Effector memory CD4-positive, alpha-beta T cell (primary cell): ENCODE measurements at regions not wholly inside any gene's neighbourhood (a gene's known extent, or its start where the extent isn't known, plus 50 kb on each side); places are given as distances from the start of the nearest gene placed in this dataset.
A peak's percentile ranks its signal among the peaks of the same experiment; 100 is the strongest.
"Not testable (repeated sequence)": the region's sequence is repeated elsewhere in the genome, so short reads cannot be mapped to it uniquely, and the experiment has no call there.

Experiments
- DNase-seq, 3 donors: peaks; one replicate each; pipeline ENCODE4 v3.0.0-alpha.2; 2020
- H3K27ac ChIP-seq: 2 replicates; pipeline ENCODE4 v1.7.0; 2013; ENCODE audit warnings: mild to moderate bottlenecking, low read length, moderate library complexity; ENCODE audit not compliant: insufficient read depth, poor library complexity, severe bottlenecking
- H3K27me3 ChIP-seq: replicated peaks from 2 replicates; pipeline ENCODE4 v1.7.0; 2013; ENCODE audit warnings: mild to moderate bottlenecking, low read length; ENCODE audit not compliant: insufficient read depth, control insufficient read depth, poor library complexity, severe bottlenecking
- H3K36me3 ChIP-seq: 2 replicates; pipeline ENCODE4 v1.7.0; 2013; ENCODE audit warnings: mild to moderate bottlenecking, low read length, moderate library complexity; ENCODE audit not compliant: control insufficient read depth, insufficient read depth
- H3K4me1 ChIP-seq: 2 replicates; pipeline ENCODE4 v1.7.0; 2013; ENCODE audit warnings: low read length, mild to moderate bottlenecking; ENCODE audit not compliant: control insufficient read depth, insufficient read depth, poor library complexity, severe bottlenecking
- H3K4me3 ChIP-seq: 2 replicates; pipeline ENCODE4 v1.7.0; 2013; ENCODE audit warnings: low read length, low read depth, mild to moderate bottlenecking; ENCODE audit not compliant: insufficient read depth, poor library complexity, severe bottlenecking
- H3K9me3 ChIP-seq: 2 replicates; pipeline ENCODE4 v1.7.0; 2013; ENCODE audit warnings: mild to moderate bottlenecking, low read length, moderate library complexity; ENCODE audit not compliant: control insufficient read depth

DNA sequence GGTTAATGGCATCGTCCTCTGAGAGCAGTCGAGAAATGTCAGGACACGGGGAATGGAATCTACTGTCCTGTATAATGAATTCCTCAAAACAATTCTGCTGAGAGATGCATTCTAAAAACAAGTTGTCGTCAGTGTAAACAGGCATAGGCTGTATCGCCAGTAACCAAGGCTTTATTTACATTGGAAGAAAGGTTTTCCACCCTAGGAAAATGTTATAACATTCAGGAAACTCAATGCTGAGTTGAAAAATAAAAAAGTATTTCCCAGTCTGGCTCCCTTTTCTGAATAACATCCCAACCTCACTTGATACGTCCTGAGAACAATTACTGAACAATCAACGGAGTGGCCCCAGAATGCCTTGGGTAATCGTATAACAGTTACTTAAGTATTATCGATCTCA, 79.6 kb upstream of the UCN3 start:
- Histone ChIP-seq H3K27ac (no peak overlapping the region), H3K9me3 (no peaks in the 10 kb centered on the region)

DNA sequence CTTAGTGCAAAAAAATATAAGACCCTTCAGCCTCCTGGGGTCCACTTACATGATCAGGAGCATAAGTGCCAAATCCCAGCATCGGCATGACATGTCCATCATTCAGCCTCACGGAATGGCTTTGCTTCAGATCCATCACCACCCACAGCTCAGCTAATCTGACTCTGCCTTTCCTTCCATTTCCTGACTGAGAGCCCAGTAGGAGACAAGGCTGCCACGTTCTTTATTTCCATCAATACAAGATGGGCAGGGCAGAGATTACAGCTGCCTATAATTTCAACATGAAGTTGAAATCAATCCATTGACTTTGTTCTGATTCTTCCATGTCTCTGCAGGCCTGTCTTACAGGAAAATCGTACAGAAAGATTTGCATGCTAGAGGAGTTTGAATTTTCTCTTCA, 76.4 kb upstream of the UCN3 start:
- peaks cover 39% of the 10 kb centered on the region for H3K4me1 ChIP-seq
- H3K27ac ChIP-seq: no peak overlapping the region

More for the DNA sequence above, 79.6 kb upstream of the UCN3 start:
- H3K4me1 ChIP-seq: peaks cover 17% of the 10 kb centered on the region
- peaks cover 5% of the 10 kb centered on the region for H3K36me3 ChIP-seq
- no peaks in the 10 kb centered on the region for H3K27me3 ChIP-seq
- H3K4me3 ChIP-seq: no peak overlapping the region
- DNase-seq: no peak

DNA sequence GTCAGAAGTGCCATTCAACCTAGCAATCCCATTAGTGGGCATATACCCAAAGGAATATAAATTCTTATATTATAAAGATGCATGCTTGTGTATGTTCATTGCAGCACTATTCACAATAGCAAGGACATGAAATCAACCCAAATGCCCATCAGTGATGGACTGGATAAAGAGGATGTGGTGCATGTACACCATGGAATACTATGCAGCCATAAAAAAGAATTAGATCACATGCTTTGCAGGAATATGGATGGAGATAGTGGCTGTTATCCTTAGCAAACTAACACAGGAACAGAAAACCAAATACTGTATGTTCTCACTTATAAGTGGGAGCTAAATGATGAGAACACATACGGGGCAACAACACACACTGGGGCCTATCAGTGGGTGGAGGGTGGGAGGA, 75.5 kb upstream of the UCN3 start:
- not testable (repeated sequence) for H3K4me3 ChIP-seq, H3K9me3 ChIP-seq, H3K27me3 ChIP-seq, H3K36me3 ChIP-seq, DNase-seq, H3K27ac ChIP-seq
- peaks cover 30% of the 10 kb centered on the region for H3K4me1 ChIP-seq

More for the DNA sequence above, 76.4 kb upstream of the UCN3 start:
- Histone ChIP-seq H3K9me3 (no peaks in the 10 kb centered on the region), H3K27me3 (no peaks in the 10 kb centered on the region), H3K36me3 (no peaks in the 10 kb centered on the region), H3K4me3 (no peak overlapping the region)
- DNase-seq: no peak

DNA sequence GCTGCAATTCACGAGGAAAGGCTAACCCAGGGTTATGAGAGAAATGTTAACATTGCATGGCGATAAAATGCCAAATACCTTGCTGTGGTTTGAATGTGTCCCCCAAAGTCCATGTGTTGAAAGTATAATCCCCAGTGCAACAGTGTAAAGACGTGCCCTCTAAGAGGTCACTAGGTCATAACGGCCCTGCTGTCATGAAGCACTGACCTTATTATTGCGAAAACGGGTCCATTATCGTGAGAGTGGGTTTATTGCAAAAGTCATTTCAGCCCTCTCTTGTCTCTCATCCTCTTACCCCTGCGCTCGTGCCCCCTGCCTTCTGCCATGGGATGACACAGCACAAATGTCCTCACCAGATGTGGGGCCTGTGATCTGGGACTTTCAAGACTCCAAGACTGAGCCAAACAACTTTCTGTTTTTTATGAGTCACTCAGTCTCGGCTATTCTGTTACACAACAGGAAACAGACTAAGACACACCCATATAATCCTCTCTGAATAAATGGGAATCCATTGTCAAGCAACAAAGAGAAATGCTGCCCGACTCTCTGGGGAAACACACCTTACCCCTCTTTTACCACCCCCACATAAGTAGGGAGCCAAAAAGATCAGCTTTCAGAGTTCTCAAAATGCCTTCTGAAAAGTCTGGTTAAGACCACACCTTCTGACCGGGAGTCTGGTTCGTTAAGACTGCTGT, 73.1 kb upstream of the UCN3 start:
- peaks cover 46% of the 10 kb centered on the region for H3K4me1 ChIP-seq
- no peaks in the 10 kb centered on the region for H3K9me3 ChIP-seq
- H3K4me3 ChIP-seq: peak overlapping the region; percentile 42
- H3K36me3 ChIP-seq: no peaks in the 10 kb centered on the region
- peak overlapping the region; percentile 94 for H3K27ac ChIP-seq
- no peaks in the 10 kb centered on the region for H3K27me3 ChIP-seq
- peak; percentile 49 to 66 (median 61) for DNase-seq

DNA sequence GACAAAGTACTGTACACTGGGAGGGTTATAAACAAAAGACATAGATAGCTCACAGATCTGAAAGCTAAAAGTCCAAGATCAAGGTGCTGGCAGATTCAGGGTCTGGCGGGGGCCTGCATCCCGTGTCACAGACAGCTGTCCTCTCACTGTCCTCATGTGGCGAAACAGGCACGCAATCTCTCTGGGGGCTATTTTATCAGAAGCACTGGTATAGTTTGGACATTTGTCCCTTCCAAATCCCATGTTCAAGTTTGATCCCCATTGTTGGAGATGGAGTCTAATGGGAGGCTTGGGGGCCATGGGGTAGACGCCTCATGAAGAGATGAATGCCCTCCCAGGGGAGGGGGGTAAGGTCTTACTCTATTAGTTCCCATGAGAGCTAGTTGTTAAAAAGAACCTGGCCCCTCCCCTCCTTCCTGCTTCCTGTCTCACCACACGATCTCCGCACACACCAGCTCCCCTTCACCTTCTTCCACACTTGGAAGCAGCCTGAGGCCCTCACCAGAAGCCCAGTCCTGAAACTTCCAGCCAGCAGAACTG, 72.5 kb upstream of the UCN3 start:
- Histone ChIP-seq H3K27me3 (no peaks in the 10 kb centered on the region), H3K9me3 (no peaks in the 10 kb centered on the region), H3K36me3 (no peaks in the 10 kb centered on the region), H3K4me3 (peak overlapping the region; percentile 42), H3K4me1 (peaks cover 52% of the 10 kb centered on the region), H3K27ac (peak overlapping the region; percentile 94)
- DNase-seq: peak; percentile 22 to 25 (median 23)

DNA sequence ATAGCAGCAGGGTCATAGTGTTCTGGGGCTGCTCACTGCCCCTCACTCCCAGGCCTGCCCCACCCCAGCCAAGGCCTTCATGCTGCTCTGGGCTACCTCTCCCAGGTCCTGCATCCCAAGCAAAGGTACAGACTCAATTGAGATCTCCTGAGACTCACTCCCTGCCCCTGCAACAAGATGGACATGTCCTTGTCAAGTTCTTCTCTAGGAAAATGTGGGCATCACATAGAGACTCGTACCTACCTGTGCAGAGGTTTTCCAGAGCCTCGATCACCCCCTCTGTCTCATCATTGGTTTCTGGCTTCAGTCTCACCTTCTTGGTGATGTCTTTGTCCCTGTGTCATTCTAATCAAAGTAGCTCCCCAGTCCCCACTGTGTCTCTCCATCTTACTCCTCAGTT, 71.8 kb upstream of the UCN3 start:
- H3K4me3 ChIP-seq: peak overlapping the region; percentile 22
- peaks cover 58% of the 10 kb centered on the region for H3K4me1 ChIP-seq
- not testable (repeated sequence) for H3K27me3 ChIP-seq, DNase-seq, H3K36me3 ChIP-seq, H3K9me3 ChIP-seq
- H3K27ac ChIP-seq: peak overlapping the region; percentile 94

DNA sequence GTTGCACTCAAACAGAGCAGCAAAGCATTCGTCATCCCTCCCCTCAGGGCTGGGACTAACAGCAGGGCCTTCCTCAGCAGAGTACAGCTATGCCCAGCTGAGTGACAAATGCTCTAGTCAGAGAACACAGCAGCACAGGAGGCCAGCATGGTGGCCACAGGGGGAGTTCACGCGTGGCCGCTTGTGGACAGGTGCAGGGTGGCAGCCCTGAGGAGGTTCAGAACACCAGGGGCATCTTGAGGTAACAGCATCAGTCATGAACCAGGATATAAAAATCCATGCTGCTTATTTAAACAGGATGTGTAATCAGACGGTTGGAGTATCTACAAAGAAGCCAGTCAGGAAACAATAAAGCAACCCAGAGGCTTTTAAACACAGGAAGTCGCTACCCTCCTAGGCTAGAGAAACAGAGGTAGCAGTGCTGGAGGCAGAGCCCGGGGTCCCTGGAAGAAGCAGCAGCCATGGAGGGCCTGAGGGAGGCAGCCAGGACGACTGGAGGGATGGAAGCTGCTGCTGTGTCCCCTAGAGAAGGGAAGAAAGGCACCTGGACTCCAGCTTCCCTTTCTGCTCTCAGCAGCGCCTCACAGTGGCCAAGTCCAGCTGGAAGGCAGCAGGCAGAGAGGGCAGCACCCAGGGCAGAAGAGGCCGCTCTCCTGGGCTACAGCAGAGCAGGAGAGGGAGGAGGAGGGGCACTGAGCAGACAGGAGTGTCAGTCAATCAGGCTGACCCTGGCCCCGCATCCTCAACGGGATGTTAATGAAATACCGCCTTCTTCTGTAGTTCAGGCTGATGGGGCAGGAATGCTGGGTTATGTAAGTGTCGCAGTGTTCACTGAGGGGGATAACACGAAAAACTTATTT, 70.8 kb upstream of the UCN3 start:
- Histone ChIP-seq H3K4me1 (peaks cover 58% of the 10 kb centered on the region), H3K36me3 (no peaks in the 10 kb centered on the region), H3K27ac (peak overlapping the region; percentile 94), H3K27me3 (no peaks in the 10 kb centered on the region), H3K9me3 (no peaks in the 10 kb centered on the region), H3K4me3 (peak overlapping the region; percentile 48)
- peak; percentile 25 to 51 (median 51) for DNase-seq

DNA sequence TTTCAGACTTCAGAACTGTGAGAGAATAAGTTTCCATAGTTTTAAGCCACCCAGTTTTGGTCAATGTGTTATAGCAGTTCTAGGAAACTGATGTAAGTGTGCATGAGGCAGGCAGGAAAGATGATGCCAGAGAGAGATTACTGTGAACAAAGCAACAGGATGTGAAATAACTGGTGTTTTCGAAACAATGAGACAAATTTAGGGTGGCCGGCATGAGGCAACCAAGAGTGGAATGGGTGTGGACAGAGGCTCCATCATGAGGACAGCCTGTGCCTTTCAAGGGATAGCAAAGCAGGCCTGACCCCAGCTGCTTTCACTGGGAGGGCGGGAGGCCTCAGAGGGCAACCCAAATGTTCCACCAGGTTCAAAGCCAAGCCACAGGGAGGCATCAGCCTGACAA, 67.3 kb upstream of the UCN3 start:
- no peaks in the 10 kb centered on the region for H3K27me3 ChIP-seq
- peaks cover 36% of the 10 kb centered on the region for H3K4me1 ChIP-seq
- DNase-seq: no peak
- H3K36me3 ChIP-seq: no peaks in the 10 kb centered on the region
- no peak overlapping the region for H3K4me3 ChIP-seq
- no peaks in the 10 kb centered on the region for H3K9me3 ChIP-seq
- peak overlapping the region; percentile 34 for H3K27ac ChIP-seq

DNA sequence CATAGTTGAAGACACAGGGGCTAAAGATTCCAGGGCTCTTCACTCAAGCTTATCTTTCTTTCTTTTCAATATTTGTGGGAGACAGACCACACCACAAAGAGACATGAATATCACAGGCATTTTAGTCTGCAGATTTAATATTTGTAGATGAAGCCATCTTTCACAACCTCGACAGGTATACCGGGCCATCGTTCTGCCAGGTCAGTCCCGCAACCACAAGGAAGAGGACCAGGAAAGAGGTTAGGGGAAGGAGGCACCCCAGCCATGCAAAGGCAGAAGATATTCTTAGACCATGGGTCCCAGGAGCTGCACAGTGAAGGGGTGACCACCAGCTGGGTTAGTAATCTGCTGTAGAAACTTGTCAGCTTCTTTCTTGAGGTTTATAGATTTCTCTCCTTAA, 66.8 kb upstream of the UCN3 start:
- no peak overlapping the region for H3K4me3 ChIP-seq
- peak overlapping the region; percentile 34 for H3K27ac ChIP-seq
- no peak for DNase-seq
- no peaks in the 10 kb centered on the region for H3K36me3 ChIP-seq
- no peaks in the 10 kb centered on the region for H3K9me3 ChIP-seq
- H3K4me1 ChIP-seq: peaks cover 33% of the 10 kb centered on the region
- no peaks in the 10 kb centered on the region for H3K27me3 ChIP-seq

DNA sequence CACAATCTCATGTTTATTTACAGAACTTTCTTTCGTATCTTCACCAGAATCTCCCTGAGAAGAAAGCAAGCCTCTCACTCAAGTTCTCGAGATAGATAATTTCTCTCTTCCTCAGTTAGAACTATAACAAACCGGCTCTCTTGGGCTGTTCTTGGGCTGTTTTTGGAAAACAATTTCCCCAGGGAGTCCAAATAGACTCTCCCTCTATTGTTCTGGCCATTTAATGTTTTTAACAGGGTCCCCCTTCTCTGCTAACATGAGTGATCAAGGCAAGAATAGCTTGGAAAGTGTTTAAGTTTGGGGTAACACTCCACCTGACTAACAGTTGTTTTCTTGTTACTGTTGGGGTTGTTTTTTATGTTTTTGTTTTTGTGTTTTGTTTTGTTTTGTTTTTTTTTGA, 64.8 kb upstream of the UCN3 start:
- H3K27me3 ChIP-seq: no peaks in the 10 kb centered on the region
- peaks cover 29% of the 10 kb centered on the region for H3K4me1 ChIP-seq
- H3K9me3 ChIP-seq: no peaks in the 10 kb centered on the region
- no peak overlapping the region for H3K4me3 ChIP-seq
- DNase-seq: no peak
- H3K27ac ChIP-seq: no peak overlapping the region
- H3K36me3 ChIP-seq: no peaks in the 10 kb centered on the region
